ENCODE measurements at regions not wholly inside any gene's neighbourhood (a gene's known extent, or its start where the extent isn't known, plus 50 kb on each side); places are given as distances from the start of the nearest gene placed in this dataset.

GRCh38 chr7:50145226-50145625 lies 52.2 kb upstream of the ZPBP start (continued):
- TF ChIP-seq TBX2 (CRISPR knock-in tag; IDR thresholded peaks at IDR 0.05; ENCODE audit: borderline replicate concordance) (no peak), KLF11 (CRISPR knock-in tag; IDR thresholded peaks at IDR 0.05) (no peak), MTA3 (CRISPR knock-in tag; IDR thresholded peaks at IDR 0.05) (no peak), ZNF576 (CRISPR knock-in tag; IDR thresholded peaks at IDR 0.05) (no peak), MYC (CRISPR knock-in tag; IDR thresholded peaks at IDR 0.05; ENCODE audit: borderline replicate concordance) (no peak), GLMP (CRISPR knock-in tag; IDR thresholded peaks at IDR 0.05; ENCODE audit: borderline replicate concordance) (no peak), SMARCE1 (IDR thresholded peaks at IDR 0.05; ENCODE audit: borderline replicate concordance) (no peak), GABPB1 (CRISPR knock-in tag; IDR thresholded peaks at IDR 0.05) (no peak), ZNF34 (CRISPR knock-in tag; IDR thresholded peaks at IDR 0.05; ENCODE audit: borderline replicate concordance) (no peak), MYNN (CRISPR knock-in tag; IDR thresholded peaks at IDR 0.05; ENCODE audit: low read depth) (no peak), YY1 (IDR thresholded peaks at IDR 0.05; ENCODE audit: insufficient read depth, insufficient replicate concordance, low read depth, low read length) (no peak)
- TF ChIP-seq, protein P1, sequence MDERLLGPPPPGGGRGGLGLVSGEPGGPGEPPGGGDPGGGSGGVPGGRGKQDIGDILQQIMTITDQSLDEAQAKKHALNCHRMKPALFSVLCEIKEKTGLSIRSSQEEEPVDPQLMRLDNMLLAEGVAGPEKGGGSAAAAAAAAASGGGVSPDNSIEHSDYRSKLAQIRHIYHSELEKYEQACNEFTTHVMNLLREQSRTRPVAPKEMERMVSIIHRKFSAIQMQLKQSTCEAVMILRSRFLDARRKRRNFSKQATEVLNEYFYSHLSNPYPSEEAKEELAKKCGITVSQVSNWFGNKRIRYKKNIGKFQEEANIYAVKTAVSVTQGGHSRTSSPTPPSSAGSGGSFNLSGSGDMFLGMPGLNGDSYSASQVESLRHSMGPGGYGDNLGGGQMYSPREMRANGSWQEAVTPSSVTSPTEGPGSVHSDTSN (CRISPR knock-in tag; IDR thresholded peaks at IDR 0.05): no peak
